Liver (tissue), 8 donors: ENCODE measurements at regions not wholly inside any gene's neighbourhood (a gene's known extent, or its start where the extent isn't known, plus 50 kb on each side); places are given as distances from the start of the nearest gene placed in this dataset.
A peak's percentile ranks its signal among the peaks of the same experiment; 100 is the strongest.

Experiments used
- DNase-seq: peaks from one replicate; pipeline ENCODE4 v3.0.0-alpha.2; 2017; ENCODE audit warnings: low spot score
- H3K27ac ChIP-seq, 2 donors: one replicate each; pipeline ENCODE4 v1.7.0; 2013; ENCODE audit warnings: inconsistent platforms in 2 of 2, low read length in 2 of 2, control low read depth in 1 of 2, low read depth in 1 of 2, mild to moderate bottlenecking in 1 of 2
- H3K27me3 ChIP-seq, 4 donors: one replicate each; pipeline versions ENCODE4 v1.6.1 to v1.7.0; 2013; ENCODE audit warnings: low read length in 3 of 4, inconsistent platforms in 1 of 4, mild to moderate bottlenecking in 1 of 4, moderate library complexity in 1 of 4; ENCODE audit not compliant: control insufficient read depth in 4 of 4, insufficient read depth in 4 of 4
- H3K36me3 ChIP-seq, 4 donors: one replicate each; pipeline versions ENCODE4 v1.6.1 to v1.7.0; 2013; ENCODE audit warnings: low read length in 3 of 4, mild to moderate bottlenecking in 3 of 4, low read depth in 1 of 4, moderate library complexity in 1 of 4; ENCODE audit not compliant: control insufficient read depth in 4 of 4, insufficient read depth in 3 of 4
- H3K4me1 ChIP-seq, 4 donors: one replicate each; pipeline versions ENCODE4 v1.6.1 to v1.7.0; 2013; ENCODE audit warnings: low read length in 3 of 4, mild to moderate bottlenecking in 3 of 4, moderate library complexity in 1 of 4; ENCODE audit not compliant: control insufficient read depth in 4 of 4, insufficient read depth in 4 of 4
- H3K4me3 ChIP-seq, 3 donors: one replicate each; pipeline versions ENCODE4 v1.6.1 to v1.7.0; 2013; ENCODE audit warnings: low read length in 3 of 3, control low read depth in 1 of 3, low read depth in 1 of 3, mild to moderate bottlenecking in 1 of 3
- H3K9ac ChIP-seq, 2 donors: one replicate each; pipeline ENCODE4 v1.7.0; 2013; ENCODE audit warnings: low read length in 2 of 2, mild to moderate bottlenecking in 2 of 2, moderate library complexity in 2 of 2, control low read depth in 1 of 2, low read depth in 1 of 2
- H3K9me3 ChIP-seq, 4 donors: one replicate each; pipeline versions ENCODE4 v1.6.1 to v1.7.0; 2013; ENCODE audit warnings: low read length in 3 of 4; ENCODE audit not compliant: control insufficient read depth in 4 of 4
- EGR1 ChIP-seq, 2 donors: IDR thresholded peaks; 2 replicates each; pipeline ENCODE4 v1.6.1; 2016 to 2018; ENCODE audit warnings: antibody characterized with exemption in 2 of 2, low read depth in 2 of 2
- FOXA1 ChIP-seq: IDR thresholded peaks from 2 replicates; pipeline ENCODE4 v1.6.1; 2016; ENCODE audit warnings: antibody characterized with exemption
- FOXA2 ChIP-seq: IDR thresholded peaks from 2 replicates; pipeline ENCODE4 v1.6.1; 2016; ENCODE audit warnings: antibody characterized with exemption
- GABPA ChIP-seq, 2 donors: IDR thresholded peaks in 1 of 2; conservative IDR thresholded peaks in 1 of 2; 2 replicates each; pipeline ENCODE4 v1.6.1; 2016; ENCODE audit warnings: antibody characterized with exemption in 2 of 2, mild to moderate bottlenecking in 1 of 2, moderate library complexity in 1 of 2
- HNF4G ChIP-seq: IDR thresholded peaks from 2 replicates; pipeline ENCODE4 v1.6.1; 2016; ENCODE audit warnings: antibody characterized with exemption
- NR2F2 ChIP-seq: IDR thresholded peaks from 2 replicates; pipeline ENCODE4 v1.6.1; 2016; ENCODE audit warnings: antibody characterized with exemption
- RAD21 ChIP-seq, 2 donors: IDR thresholded peaks; 2 replicates each; pipeline ENCODE4 v1.6.1; 2016; ENCODE audit warnings: antibody characterized with exemption in 2 of 2, mild to moderate bottlenecking in 2 of 2
- RXRA ChIP-seq, 2 donors: IDR thresholded peaks; 2 replicates each; pipeline ENCODE4 v1.6.1; 2017 to 2018; ENCODE audit warnings: antibody characterized with exemption in 2 of 2, mild to moderate bottlenecking in 1 of 2
- SP1 ChIP-seq: IDR thresholded peaks from 2 replicates; pipeline ENCODE4 v1.6.1; 2018; ENCODE audit warnings: antibody characterized with exemption, mild to moderate bottlenecking
- TAF1 ChIP-seq: conservative IDR thresholded peaks from 2 replicates; pipeline ENCODE4 v1.6.1; 2016; ENCODE audit warnings: antibody characterized with exemption, mild to moderate bottlenecking
- YY1 ChIP-seq: IDR thresholded peaks from 2 replicates; pipeline ENCODE4 v1.6.1; 2016; ENCODE audit warnings: antibody characterized with exemption, mild to moderate bottlenecking
- WGBS: extraction: QIAGEN DNeasy Blood & Tissue Kit; methylation state at CpG from one replicate; pipeline ENCODE4 v1.1.7; 2013; 5-methylcytosine and 5-hydroxymethylcytosine counted together
- TF ChIP-seq, protein P1 (sequence below): IDR thresholded peaks from 2 replicates; pipeline ENCODE4 v1.6.1; 2016; ENCODE audit warnings: antibody characterized with exemption
- TF ChIP-seq, protein P2 (sequence below): IDR thresholded peaks from 2 replicates; pipeline ENCODE4 v1.6.1; 2016; ENCODE audit warnings: antibody characterized with exemption
- TF ChIP-seq, protein P3 (sequence below): IDR thresholded peaks from 2 replicates; pipeline ENCODE4 v1.6.1; 2016; ENCODE audit warnings: antibody characterized with exemption
- TF ChIP-seq, protein P4 (sequence below): IDR thresholded peaks from 2 replicates; pipeline ENCODE4 v1.6.1; 2016; ENCODE audit warnings: antibody characterized with exemption, mild to moderate bottlenecking
- TF ChIP-seq, protein P5 (sequence below): fragments of 150-350 bp; IDR thresholded peaks from 2 replicates; pipeline ENCODE4 v1.5.1; 2017; ENCODE audit warnings: improper control_type of control experiment, low read depth, low read length; ENCODE audit not compliant: missing input control
- donor health status: healthy.
- donor health status: healthy.
- donor health status: healthy.
- donor health status: healthy.
- donor health status: healthy.

DNA sequence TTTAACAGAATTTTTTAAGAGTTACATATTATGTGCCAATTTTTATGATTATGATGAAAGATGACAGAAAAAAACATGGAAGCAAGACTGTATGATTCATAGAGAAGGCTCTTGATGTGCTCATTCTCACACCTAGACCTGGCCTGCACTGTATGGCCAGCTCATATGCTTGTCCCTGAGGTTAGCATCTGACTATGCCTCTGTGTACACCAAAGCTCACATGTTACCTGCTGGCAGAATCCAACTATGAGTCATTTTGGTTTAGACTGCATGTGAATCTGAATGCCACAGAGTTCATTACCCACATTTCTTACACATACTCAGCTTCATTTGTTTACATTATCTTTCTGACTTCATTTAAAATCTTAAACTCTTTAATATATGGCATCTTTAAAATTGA is 139.0 kb downstream of the DSC3 start:
- Histone ChIP-seq H3K9ac (no peak overlapping the region), H3K27me3 (no peaks in the 10 kb centered on the region), H3K4me3 (no peak overlapping the region), H3K27ac (no peak overlapping the region), H3K4me1 (no peaks in the 10 kb centered on the region), H3K9me3 (no peaks in the 10 kb centered on the region), H3K36me3 (no peaks in the 10 kb centered on the region)
- no peak for DNase-seq
- TF ChIP-seq TAF1 (no peak), FOXA2 (no peak), GABPA (IDR thresholded peaks at IDR 0.05 in 1 of 2, conservative IDR thresholded peaks at IDR 0.05 in 1 of 2) (no peak), EGR1 (IDR thresholded peaks at IDR 0.05; ENCODE audit: low read depth in 2 of 2) (no peak), RXRA (IDR thresholded peaks at IDR 0.05) (no peak), HNF4G (no peak), YY1 (no peak), NR2F2 (no peak), SP1 (no peak)
- TF ChIP-seq, protein P1, sequence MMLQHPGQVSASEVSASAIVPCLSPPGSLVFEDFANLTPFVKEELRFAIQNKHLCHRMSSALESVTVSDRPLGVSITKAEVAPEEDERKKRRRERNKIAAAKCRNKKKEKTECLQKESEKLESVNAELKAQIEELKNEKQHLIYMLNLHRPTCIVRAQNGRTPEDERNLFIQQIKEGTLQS = no peak
- TF ChIP-seq, protein P2, sequence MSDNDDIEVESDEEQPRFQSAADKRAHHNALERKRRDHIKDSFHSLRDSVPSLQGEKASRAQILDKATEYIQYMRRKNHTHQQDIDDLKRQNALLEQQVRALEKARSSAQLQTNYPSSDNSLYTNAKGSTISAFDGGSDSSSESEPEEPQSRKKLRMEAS = no peak
- TF ChIP-seq, protein P3, sequence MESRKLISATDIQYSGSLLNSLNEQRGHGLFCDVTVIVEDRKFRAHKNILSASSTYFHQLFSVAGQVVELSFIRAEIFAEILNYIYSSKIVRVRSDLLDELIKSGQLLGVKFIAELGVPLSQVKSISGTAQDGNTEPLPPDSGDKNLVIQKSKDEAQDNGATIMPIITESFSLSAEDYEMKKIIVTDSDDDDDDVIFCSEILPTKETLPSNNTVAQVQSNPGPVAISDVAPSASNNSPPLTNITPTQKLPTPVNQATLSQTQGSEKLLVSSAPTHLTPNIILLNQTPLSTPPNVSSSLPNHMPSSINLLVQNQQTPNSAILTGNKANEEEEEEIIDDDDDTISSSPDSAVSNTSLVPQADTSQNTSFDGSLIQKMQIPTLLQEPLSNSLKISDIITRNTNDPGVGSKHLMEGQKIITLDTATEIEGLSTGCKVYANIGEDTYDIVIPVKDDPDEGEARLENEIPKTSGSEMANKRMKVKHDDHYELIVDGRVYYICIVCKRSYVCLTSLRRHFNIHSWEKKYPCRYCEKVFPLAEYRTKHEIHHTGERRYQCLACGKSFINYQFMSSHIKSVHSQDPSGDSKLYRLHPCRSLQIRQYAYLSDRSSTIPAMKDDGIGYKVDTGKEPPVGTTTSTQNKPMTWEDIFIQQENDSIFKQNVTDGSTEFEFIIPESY = no peak
- TF ChIP-seq, protein P4, sequence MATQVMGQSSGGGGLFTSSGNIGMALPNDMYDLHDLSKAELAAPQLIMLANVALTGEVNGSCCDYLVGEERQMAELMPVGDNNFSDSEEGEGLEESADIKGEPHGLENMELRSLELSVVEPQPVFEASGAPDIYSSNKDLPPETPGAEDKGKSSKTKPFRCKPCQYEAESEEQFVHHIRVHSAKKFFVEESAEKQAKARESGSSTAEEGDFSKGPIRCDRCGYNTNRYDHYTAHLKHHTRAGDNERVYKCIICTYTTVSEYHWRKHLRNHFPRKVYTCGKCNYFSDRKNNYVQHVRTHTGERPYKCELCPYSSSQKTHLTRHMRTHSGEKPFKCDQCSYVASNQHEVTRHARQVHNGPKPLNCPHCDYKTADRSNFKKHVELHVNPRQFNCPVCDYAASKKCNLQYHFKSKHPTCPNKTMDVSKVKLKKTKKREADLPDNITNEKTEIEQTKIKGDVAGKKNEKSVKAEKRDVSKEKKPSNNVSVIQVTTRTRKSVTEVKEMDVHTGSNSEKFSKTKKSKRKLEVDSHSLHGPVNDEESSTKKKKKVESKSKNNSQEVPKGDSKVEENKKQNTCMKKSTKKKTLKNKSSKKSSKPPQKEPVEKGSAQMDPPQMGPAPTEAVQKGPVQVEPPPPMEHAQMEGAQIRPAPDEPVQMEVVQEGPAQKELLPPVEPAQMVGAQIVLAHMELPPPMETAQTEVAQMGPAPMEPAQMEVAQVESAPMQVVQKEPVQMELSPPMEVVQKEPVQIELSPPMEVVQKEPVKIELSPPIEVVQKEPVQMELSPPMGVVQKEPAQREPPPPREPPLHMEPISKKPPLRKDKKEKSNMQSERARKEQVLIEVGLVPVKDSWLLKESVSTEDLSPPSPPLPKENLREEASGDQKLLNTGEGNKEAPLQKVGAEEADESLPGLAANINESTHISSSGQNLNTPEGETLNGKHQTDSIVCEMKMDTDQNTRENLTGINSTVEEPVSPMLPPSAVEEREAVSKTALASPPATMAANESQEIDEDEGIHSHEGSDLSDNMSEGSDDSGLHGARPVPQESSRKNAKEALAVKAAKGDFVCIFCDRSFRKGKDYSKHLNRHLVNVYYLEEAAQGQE = no peak

DNA sequence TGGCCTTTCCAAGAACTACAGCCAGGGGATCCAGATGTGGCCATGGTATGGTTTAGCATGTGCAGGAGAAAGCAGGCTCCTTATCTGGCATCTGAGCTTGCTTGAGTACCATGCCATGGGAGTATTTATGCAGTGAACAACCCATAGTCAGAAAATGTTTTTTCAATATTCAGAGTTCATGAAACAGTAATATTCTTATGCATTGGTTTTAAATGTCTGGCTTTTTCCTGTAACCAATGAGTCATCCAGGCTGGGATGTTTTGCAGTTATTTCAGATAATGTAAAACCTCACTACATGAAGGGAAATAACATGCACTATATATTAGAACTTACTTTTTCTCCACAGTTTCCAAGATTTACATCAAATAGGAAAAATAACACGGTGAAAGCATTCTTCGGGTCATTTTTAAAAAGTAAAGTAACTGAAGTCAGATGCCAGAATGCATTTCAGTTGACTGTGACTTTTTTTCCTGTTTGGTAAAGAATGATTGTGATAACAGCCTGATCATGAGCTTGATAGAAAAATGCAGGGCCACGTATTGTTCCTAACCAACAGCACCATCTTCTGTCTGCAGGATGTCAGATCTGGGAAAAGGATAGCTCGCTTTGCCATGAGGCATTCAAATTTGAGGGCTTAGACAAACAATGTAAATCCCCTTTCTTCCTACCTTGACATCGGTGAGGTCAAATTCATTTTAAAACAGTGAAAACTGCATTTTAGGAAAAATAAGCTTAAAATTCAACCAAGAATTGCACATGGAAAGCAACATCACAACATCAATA is 152.8 kb downstream of the DSC3 start:
- Histone ChIP-seq H3K4me3 (no peak overlapping the region), H3K36me3 (no peaks in the 10 kb centered on the region), H3K4me1 (no peaks in the 10 kb centered on the region), H3K9ac (no peak overlapping the region), H3K9me3 (no peaks in the 10 kb centered on the region), H3K27ac (no peak overlapping the region), H3K27me3 (no peaks in the 10 kb centered on the region)
- TF ChIP-seq HNF4G (no peak), FOXA1 (no peak), YY1 (no peak), GABPA (IDR thresholded peaks at IDR 0.05 in 1 of 2, conservative IDR thresholded peaks at IDR 0.05 in 1 of 2) (no peak), TAF1 (no peak), RAD21 (IDR thresholded peaks at IDR 0.05) (peak; percentile 62 to 73)
- TF ChIP-seq, protein P3 = no peak
- TF ChIP-seq, protein P5, sequence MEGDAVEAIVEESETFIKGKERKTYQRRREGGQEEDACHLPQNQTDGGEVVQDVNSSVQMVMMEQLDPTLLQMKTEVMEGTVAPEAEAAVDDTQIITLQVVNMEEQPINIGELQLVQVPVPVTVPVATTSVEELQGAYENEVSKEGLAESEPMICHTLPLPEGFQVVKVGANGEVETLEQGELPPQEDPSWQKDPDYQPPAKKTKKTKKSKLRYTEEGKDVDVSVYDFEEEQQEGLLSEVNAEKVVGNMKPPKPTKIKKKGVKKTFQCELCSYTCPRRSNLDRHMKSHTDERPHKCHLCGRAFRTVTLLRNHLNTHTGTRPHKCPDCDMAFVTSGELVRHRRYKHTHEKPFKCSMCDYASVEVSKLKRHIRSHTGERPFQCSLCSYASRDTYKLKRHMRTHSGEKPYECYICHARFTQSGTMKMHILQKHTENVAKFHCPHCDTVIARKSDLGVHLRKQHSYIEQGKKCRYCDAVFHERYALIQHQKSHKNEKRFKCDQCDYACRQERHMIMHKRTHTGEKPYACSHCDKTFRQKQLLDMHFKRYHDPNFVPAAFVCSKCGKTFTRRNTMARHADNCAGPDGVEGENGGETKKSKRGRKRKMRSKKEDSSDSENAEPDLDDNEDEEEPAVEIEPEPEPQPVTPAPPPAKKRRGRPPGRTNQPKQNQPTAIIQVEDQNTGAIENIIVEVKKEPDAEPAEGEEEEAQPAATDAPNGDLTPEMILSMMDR = peak; percentile 6
- TF ChIP-seq, protein P4 = no peak
- 43% methylated on average over 5 of the region's 5 CpGs for WGBS
- DNase-seq = no peak
